IMR-90 (cell line): ENCODE measurements at regions not wholly inside any gene's neighbourhood (a gene's known extent, or its start where the extent isn't known, plus 50 kb on each side); places are given as distances from the start of the nearest gene placed in this dataset.

ENCODE experiments used
- ATAC-seq: fragments of 200-7000 bp; cut with Tn5 transposase; 2 replicates; pipeline ENCODE4 v1.9.1; 2020; ENCODE audit warnings: low read depth, mild to moderate bottlenecking, moderate library complexity
- BruUV-seq: library from RNA; stranded (reverse); fragments of 400-500 nt; replicated peaks from 2 replicates; lab custom pipeline; 2021; lab: Mats Ljungman, UMichigan
- CTCF ChIA-PET: fragments of 300-600 bp; formaldehyde crosslinking; extraction: SDS; loops from one replicate; lab custom pipeline; 2021; ENCODE audit warnings: antibody characterized with exemption; lab: Yijun Ruan, JAX
- POLR2A ChIA-PET: fragments of 300-600 bp; sonication (Branson Sonifier 250); formaldehyde crosslinking; loops from one replicate; lab custom pipeline; 2022; ENCODE audit warnings: antibody characterized with exemption; ENCODE audit not compliant: unreplicated experiment; lab: Charles Lee
- DNase-seq: peaks from one replicate; pipeline ENCODE4 v3.0.0; 2013
- H2AFZ ChIP-seq: replicated peaks from 2 replicates; pipeline ENCODE3; 2013; ENCODE audit warnings: low read length, mild to moderate bottlenecking; ENCODE audit not compliant: poor library complexity
- H2AK5ac ChIP-seq: 2 replicates; pipeline ENCODE4 v1.6.1; 2013; ENCODE audit warnings: low read depth, low read length, inconsistent platforms
- H2AK9ac ChIP-seq: replicated peaks from 2 replicates; pipeline ENCODE3; 2013; ENCODE audit warnings: mild to moderate bottlenecking, low read depth, low read length, moderate library complexity; ENCODE audit not compliant: poor library complexity
- H2BK120ac ChIP-seq: 2 replicates; pipeline ENCODE4 v1.6.1; 2013; ENCODE audit warnings: low read depth, low read length, inconsistent platforms
- H2BK15ac ChIP-seq: 3 replicates; pipeline ENCODE4 v1.6.1; 2013; ENCODE audit warnings: low read depth, low read length, inconsistent platforms
- H2BK20ac ChIP-seq: 2 replicates; pipeline ENCODE4 v1.6.1; 2013; ENCODE audit warnings: low read depth, mild to moderate bottlenecking, inconsistent platforms, low read length, moderate library complexity
- H2BK5ac ChIP-seq: 2 replicates; pipeline ENCODE4 v1.6.1; 2013; ENCODE audit warnings: mild to moderate bottlenecking, low read depth, low read length, inconsistent platforms; ENCODE audit not compliant: poor library complexity, severe bottlenecking
- H3K14ac ChIP-seq: replicated peaks from 2 replicates; pipeline ENCODE4 v1.6.1; 2013; ENCODE audit warnings: low read depth, low read length, inconsistent platforms
- H3K18ac ChIP-seq: 2 replicates; pipeline ENCODE4 v1.6.1; 2013; ENCODE audit warnings: low read depth, low read length, control low read depth
- H3K23ac ChIP-seq: 2 replicates; pipeline ENCODE4 v1.6.1; 2013; ENCODE audit warnings: low read depth, low read length, inconsistent platforms
- H3K27ac ChIP-seq: 2 replicates; pipeline ENCODE4 v1.5.1; 2013; ENCODE audit warnings: mild to moderate bottlenecking, control low read depth, low read length; ENCODE audit not compliant: insufficient read depth
- H3K27me3 ChIP-seq: 2 replicates; pipeline ENCODE4 v1.6.1; 2013; ENCODE audit warnings: low read length; ENCODE audit not compliant: control insufficient read depth, insufficient read depth
- H3K36me3 ChIP-seq: 2 replicates; pipeline ENCODE4 v1.6.1; 2013; ENCODE audit warnings: low read length, mixed read lengths; ENCODE audit not compliant: control insufficient read depth, insufficient read depth
- H3K4ac ChIP-seq: 2 replicates; pipeline ENCODE4 v1.6.1; 2013; ENCODE audit warnings: low read depth, low read length, inconsistent platforms
- H3K4me1 ChIP-seq: 2 replicates; pipeline ENCODE4 v1.6.1; 2013; ENCODE audit warnings: low read length, mixed read lengths; ENCODE audit not compliant: control insufficient read depth, insufficient read depth
- H3K4me2 ChIP-seq: 2 replicates; pipeline ENCODE4 v1.6.1; 2013; ENCODE audit warnings: low read depth, mild to moderate bottlenecking, control low read depth, low read length, moderate library complexity
- H3K4me3 ChIP-seq: 2 replicates; pipeline ENCODE4 v1.5.1; 2013; ENCODE audit warnings: low read depth, mild to moderate bottlenecking, control low read depth, low read length, moderate library complexity; ENCODE audit not compliant: insufficient read depth
- H3K56ac ChIP-seq: 2 replicates; pipeline ENCODE4 v1.6.1; 2013; ENCODE audit warnings: low read length, inconsistent platforms; ENCODE audit not compliant: insufficient read depth; ENCODE audit errors: extremely low read depth
- H3K79me1 ChIP-seq, 2 experiments: 2 replicates each; pipeline ENCODE4 v1.6.1; 2013; ENCODE audit warnings: low read length in 2 of 2, inconsistent platforms in 1 of 2, low read depth in 1 of 2
- H3K9ac ChIP-seq: 2 replicates; pipeline ENCODE4 v1.6.1; 2013; ENCODE audit warnings: low read depth, low read length, control low read depth
- H3K9me1 ChIP-seq: 2 replicates; pipeline ENCODE4 v1.6.1; 2013; ENCODE audit warnings: low read length, inconsistent platforms; ENCODE audit not compliant: insufficient read depth
- H3K9me3 ChIP-seq: 2 replicates; pipeline ENCODE4 v1.6.1; 2013; ENCODE audit warnings: low read length; ENCODE audit not compliant: control insufficient read depth, insufficient read depth
- H4K20me1 ChIP-seq: 2 replicates; pipeline ENCODE4 v1.6.1; 2013; ENCODE audit warnings: low read length, inconsistent platforms; ENCODE audit not compliant: insufficient read depth
- H4K5ac ChIP-seq: 2 replicates; pipeline ENCODE4 v1.6.1; 2013; ENCODE audit warnings: mild to moderate bottlenecking, low read depth, low read length, control low read depth
- H4K8ac ChIP-seq, 2 experiments: 2 replicates each; pipeline ENCODE4 v1.6.1; 2013; ENCODE audit warnings: low read depth in 2 of 2, low read length in 2 of 2, control low read depth in 1 of 2, inconsistent platforms in 1 of 2
- H4K91ac ChIP-seq: 2 replicates; pipeline ENCODE4 v1.6.1; 2013; ENCODE audit warnings: low read depth, low read length, inconsistent platforms; ENCODE audit not compliant: insufficient read depth
- BHLHE40 ChIP-seq: fragments of 150-350 bp; IDR thresholded peaks from 2 replicates; pipeline ENCODE4 v1.6.1; 2016; ENCODE audit warnings: mild to moderate bottlenecking, low read depth, low read length
- CTCF ChIP-seq: conservative IDR thresholded peaks from 2 replicates; pipeline ENCODE4 v1.5.1; 2012; ENCODE audit warnings: mild to moderate bottlenecking, low read depth, low read length, improper control_type of control experiment
- FOS ChIP-seq: fragments of 150-350 bp; IDR thresholded peaks from 2 replicates; pipeline ENCODE4 v1.6.1; 2016; ENCODE audit warnings: low read depth, low read length
- MAZ ChIP-seq: IDR thresholded peaks from 2 replicates; pipeline ENCODE4 v1.6.1; 2012; ENCODE audit warnings: low read depth, mild to moderate bottlenecking, low read length, improper control_type of control experiment, moderate library complexity, borderline replicate concordance
- NFE2L2 ChIP-seq: fragments of 150-350 bp; IDR thresholded peaks from 2 replicates; pipeline ENCODE4 v1.6.1; 2016; ENCODE audit warnings: low read depth, mild to moderate bottlenecking, low read length
- POLR2A ChIP-seq: IDR thresholded peaks from 2 replicates; pipeline ENCODE4 v1.6.1; 2012; ENCODE audit warnings: mild to moderate bottlenecking, low read depth, low read length
- RFX5 ChIP-seq: IDR thresholded peaks from 2 replicates; pipeline ENCODE4 v1.8.0; 2012; ENCODE audit warnings: low read depth, mild to moderate bottlenecking, low read length, moderate library complexity
- WGBS, 2 experiments: methylation state at CpG; one replicate each; pipeline versions ENCODE4 v1.1.5 to v1.1.7; 2013; ENCODE audit warnings: missing lambda C conversion rate in 2 of 2; ENCODE audit not compliant: insufficient read length in 1 of 2; ENCODE audit errors: extremely low coverage in 2 of 2; 5-methylcytosine and 5-hydroxymethylcytosine counted together
- dilution Hi-C: fragments of 300-500 bp; cut with HindIII; formaldehyde crosslinking; loops from one replicate; pipeline ENCODE4 v1.14.3; 2018; ENCODE audit warnings: low sequenced_read_pairs; ENCODE audit not compliant: unreplicated experiment
- in situ Hi-C: fragments of 300-500 bp; cut with MboI; formaldehyde crosslinking; loops from 3 replicates; pipeline ENCODE4 v1.14.3; 2019; ENCODE audit warnings: low sequenced_read_pairs, inconsistent platforms, mixed read lengths
- intact Hi-C: fragments of 100-400 bp; cut with micrococcal nuclease; formaldehyde crosslinking; loops from 2 replicates; pipeline ENCODE4 v1.10.0; 2022

- CTCF ChIA-PET, result no interaction called here
- Histone ChIP-seq H3K18ac (peak overlapping the region; percentile 99), H3K56ac (peak overlapping the region; percentile 81), H3K4ac (peak overlapping the region; percentile 98), H3K4me2 (peak overlapping the region; percentile 79; the same call in 1 of the 2 replicates), H3K36me3 (no peaks in the 10 kb centered on the region), H3K23ac (peak overlapping the region; percentile 94; the same call in 1 of the 2 replicates), H2AK9ac (no peak overlapping the region), H4K20me1 (no peaks in the 10 kb centered on the region), H3K9me1 (0 out of 2 replicates have a peak, but pooled peaks cover 2% of the 10 kb centered on the region), H3K9me3 (no peaks in the 10 kb centered on the region), H2BK120ac (peak overlapping the region; percentile 97), H2BK20ac (peak overlapping the region; percentile 97), H2BK5ac (peak overlapping the region; percentile 100), H4K5ac (peak overlapping the region; percentile 97; the same call in 1 of the 2 replicates), H3K4me1 (peaks cover 4% of the 10 kb centered on the region), H2BK15ac (peak overlapping the region; percentile 71; the same call in 1 of the 3 replicates), H4K8ac (peak overlapping the region; percentile 36 to 98), H2AK5ac (peak overlapping the region; percentile 92; the same call in 1 of the 2 replicates), H3K9ac (no peak overlapping the region), H3K27me3 (no peaks in the 10 kb centered on the region), H3K14ac (peak overlapping the region; percentile 91), H3K4me3 (no peak overlapping the region), H3K27ac (peak overlapping the region; percentile 95; the same call in 1 of the 2 replicates), H3K79me1 (no peaks in the 10 kb centered on the region), H4K91ac (peak overlapping the region; percentile 95; the same call in 1 of the 2 replicates), H2AFZ (no peak overlapping the region)
- peak; percentile 86 for DNase-seq
- BruUV-seq, result no TSS peak
- WGBS, 2 experiments, result no CpG with 5 or more reads among the region's 2 CpGs
- intact Hi-C loops, result loop anchor here (5.0 to 10.0 kb wide), 2 partner anchors 74 to 159 kb away; no protein-coding TSS in a partner anchor
- dilution Hi-C loops, result no loop called here
- in situ Hi-C loops, result no loop called here
- TF ChIP-seq BHLHE40 (no peak), POLR2A (no peak), NFE2L2 (no peak), FOS (no peak), MAZ (no peak), CTCF (no peak), RFX5 (no peak)
- POLR2A ChIA-PET, result no interaction called here
- peak; percentile 79 for ATAC-seq
These were observed 277.9 kb upstream of the CDH9 start for GRCh38 chr5:27316271-27316650.
